Ureter (tissue), 1 donor: ENCODE measurements at regions not wholly inside any gene's neighbourhood (a gene's known extent, or its start where the extent isn't known, plus 50 kb on each side); places are given as distances from the start of the nearest gene placed in this dataset.

Experiments
- DNase-seq: peaks from one replicate; pipeline ENCODE4 v3.0.0-alpha.2; 2020; ENCODE audit warnings: low spot score
- donor health status: DM: yes; HTN: yes; CAD: no.

GRCh38 chr1:208513799-208514198, 269.6 kb upstream of the PLXNA2 start:
- DNase-seq = no peak

- DNase-seq = no peak
Observed at GRCh38 chr1:208515129-208515528, 270.9 kb upstream of the PLXNA2 start.

- DNase-seq = no peak
Observed at GRCh38 chr1:208516780-208517179, 272.6 kb upstream of the PLXNA2 start.

- DNase-seq = no peak
Observed at GRCh38 chr1:208520438-208521099, 276.4 kb upstream of the PLXNA2 start.

- DNase-seq = no peak
Observed at GRCh38 chr1:208521534-208521933, 277.4 kb upstream of the PLXNA2 start.

GRCh38 chr1:208523007-208523406, 278.8 kb upstream of the PLXNA2 start:
- DNase-seq = no peak

- no peak for DNase-seq
Observed at GRCh38 chr1:208524376-208524775, 280.2 kb upstream of the PLXNA2 start.

GRCh38 chr1:208524925-208525324, 280.7 kb upstream of the PLXNA2 start:
- no peak for DNase-seq

GRCh38 chr1:208525417-208525816, 281.2 kb upstream of the PLXNA2 start:
- DNase-seq = no peak

- no peak for DNase-seq
Observed at GRCh38 chr1:208526613-208527125, 282.5 kb upstream of the PLXNA2 start.

- DNase-seq = no peak
Observed at GRCh38 chr1:208527156-208527555, 283.0 kb upstream of the PLXNA2 start.

GRCh38 chr1:208528578-208529240, 284.5 kb upstream of the PLXNA2 start:
- no peak for DNase-seq

- no peak for DNase-seq
Observed at GRCh38 chr1:208531003-208531750, 287.0 kb upstream of the PLXNA2 start.

GRCh38 chr1:208533746-208534598, 289.8 kb upstream of the PLXNA2 start:
- DNase-seq = no peak

GRCh38 chr1:208534599-208534897, 290.4 kb upstream of the PLXNA2 start:
- no peak for DNase-seq

- no peak for DNase-seq
Observed at GRCh38 chr1:208534979-208535378, 290.8 kb upstream of the PLXNA2 start.

- DNase-seq = no peak
Observed at GRCh38 chr1:208535511-208535910, 291.3 kb upstream of the PLXNA2 start.

- DNase-seq = no peak
Observed at GRCh38 chr1:208536212-208536611, 292.0 kb upstream of the PLXNA2 start.

- DNase-seq = no peak
Observed at GRCh38 chr1:208537198-208537597, 293.0 kb upstream of the PLXNA2 start.

- DNase-seq = no peak
Observed at GRCh38 chr1:208538078-208538477, 293.9 kb upstream of the PLXNA2 start.

GRCh38 chr1:208538587-208538986, 294.4 kb upstream of the PLXNA2 start:
- no peak for DNase-seq

- no peak for DNase-seq
Observed at GRCh38 chr1:208540724-208541123, 296.5 kb upstream of the PLXNA2 start.
